Adrenal gland (tissue), 5 donors: ENCODE measurements at regions not wholly inside any gene's neighbourhood (a gene's known extent, or its start where the extent isn't known, plus 50 kb on each side); places are given as distances from the start of the nearest gene placed in this dataset.

Experiments
- POLR2A ChIP-seq, 2 donors: fragments of 450-650 bp; IDR thresholded peaks; one replicate each; pipeline ENCODE4 v1.6.1; 2017; ENCODE audit warnings: antibody characterized with exemption in 2 of 2, mild to moderate bottlenecking in 2 of 2, moderate library complexity in 1 of 2
- TF ChIP-seq, protein P1 (sequence below), 6 experiments: fragments of 450-650 bp in 4 of 6; fragments of 200-600 bp in 2 of 6; sonication (generic) in 1 of 6; IDR thresholded peaks; 1 replicate in 5 of 6; 2 replicates in 1 of 6; pipeline versions ENCODE4 v1.5.1 to v1.8.0; 2016 to 2021; ENCODE audit warnings: antibody characterized with exemption in 6 of 6, mild to moderate bottlenecking in 2 of 6, moderate library complexity in 1 of 6
- donor health status: DM: no; HTN: no; CAD: no.

DNA sequence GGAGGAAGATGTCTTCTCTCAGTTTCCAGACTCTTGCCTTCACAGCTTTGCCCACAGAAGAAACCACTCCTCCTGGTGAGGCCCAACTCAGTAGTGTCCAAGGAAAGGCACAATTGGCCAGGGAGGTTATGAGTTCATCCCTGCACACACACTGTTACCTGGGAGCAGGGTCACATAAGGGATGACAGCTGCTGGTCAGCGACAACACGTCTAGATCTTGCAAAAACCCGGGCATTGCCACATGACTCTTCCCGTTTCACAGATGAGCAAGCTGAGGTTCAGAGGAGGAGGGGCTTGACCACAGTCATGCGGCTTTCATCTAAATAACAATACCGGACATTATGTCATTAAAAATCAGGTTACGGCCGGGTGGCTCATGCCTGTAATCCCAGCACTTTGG, 186.0 kb downstream of the COPRS start:
- TF ChIP-seq, protein P1, sequence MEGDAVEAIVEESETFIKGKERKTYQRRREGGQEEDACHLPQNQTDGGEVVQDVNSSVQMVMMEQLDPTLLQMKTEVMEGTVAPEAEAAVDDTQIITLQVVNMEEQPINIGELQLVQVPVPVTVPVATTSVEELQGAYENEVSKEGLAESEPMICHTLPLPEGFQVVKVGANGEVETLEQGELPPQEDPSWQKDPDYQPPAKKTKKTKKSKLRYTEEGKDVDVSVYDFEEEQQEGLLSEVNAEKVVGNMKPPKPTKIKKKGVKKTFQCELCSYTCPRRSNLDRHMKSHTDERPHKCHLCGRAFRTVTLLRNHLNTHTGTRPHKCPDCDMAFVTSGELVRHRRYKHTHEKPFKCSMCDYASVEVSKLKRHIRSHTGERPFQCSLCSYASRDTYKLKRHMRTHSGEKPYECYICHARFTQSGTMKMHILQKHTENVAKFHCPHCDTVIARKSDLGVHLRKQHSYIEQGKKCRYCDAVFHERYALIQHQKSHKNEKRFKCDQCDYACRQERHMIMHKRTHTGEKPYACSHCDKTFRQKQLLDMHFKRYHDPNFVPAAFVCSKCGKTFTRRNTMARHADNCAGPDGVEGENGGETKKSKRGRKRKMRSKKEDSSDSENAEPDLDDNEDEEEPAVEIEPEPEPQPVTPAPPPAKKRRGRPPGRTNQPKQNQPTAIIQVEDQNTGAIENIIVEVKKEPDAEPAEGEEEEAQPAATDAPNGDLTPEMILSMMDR (IDR thresholded peaks at IDR 0.05), result no peak
- no peak for TF ChIP-seq POLR2A (IDR thresholded peaks at IDR 0.05)
